ENCODE measurements at regions not wholly inside any gene's neighbourhood (a gene's known extent, or its start where the extent isn't known, plus 50 kb on each side); places are given as distances from the start of the nearest gene placed in this dataset.

- DNase-seq, result no peak
Observed at GRCh38 chr2:43104763-43105162, 121.6 kb downstream of the ZFP36L2 start.

- DNase-seq, result no peak
Observed at GRCh38 chr2:43104106-43104505, 122.3 kb downstream of the ZFP36L2 start.

GRCh38 chr2:43103093-43103404 is 123.4 kb downstream of the ZFP36L2 start:
- no peak for DNase-seq

GRCh38 chr2:43102366-43103092 is 123.9 kb downstream of the ZFP36L2 start:
- no peak for DNase-seq

DNA sequence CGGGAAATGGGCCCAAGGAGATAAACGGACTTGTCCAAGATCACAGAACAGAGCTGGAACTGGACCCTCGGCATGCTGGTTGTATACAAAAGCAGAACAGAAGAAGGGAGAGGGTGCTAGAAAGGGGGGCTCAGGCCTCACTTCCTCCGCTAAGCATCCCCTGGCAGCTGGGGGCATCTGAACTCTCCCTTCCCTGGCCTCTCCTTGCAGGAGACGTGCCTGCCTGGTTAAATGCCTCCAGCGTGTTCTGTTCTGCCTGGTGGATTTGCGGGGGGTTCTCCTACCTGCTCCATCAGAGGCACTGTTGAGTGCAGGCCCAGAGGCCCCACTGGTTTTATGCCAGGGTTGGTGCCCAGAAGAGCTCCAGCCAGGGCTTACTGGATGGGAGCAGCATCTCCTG is 124.7 kb downstream of the ZFP36L2 start:
- DNase-seq, result no peak

GRCh38 chr2:43100883-43101662 is 125.3 kb downstream of the ZFP36L2 start:
- DNase-seq, result peak; percentile 29

GRCh38 chr2:43100362-43100882 is 126.0 kb downstream of the ZFP36L2 start:
- DNase-seq, result no peak

- no peak for DNase-seq
Observed at GRCh38 chr2:43099797-43100196, 126.6 kb downstream of the ZFP36L2 start.

DNA sequence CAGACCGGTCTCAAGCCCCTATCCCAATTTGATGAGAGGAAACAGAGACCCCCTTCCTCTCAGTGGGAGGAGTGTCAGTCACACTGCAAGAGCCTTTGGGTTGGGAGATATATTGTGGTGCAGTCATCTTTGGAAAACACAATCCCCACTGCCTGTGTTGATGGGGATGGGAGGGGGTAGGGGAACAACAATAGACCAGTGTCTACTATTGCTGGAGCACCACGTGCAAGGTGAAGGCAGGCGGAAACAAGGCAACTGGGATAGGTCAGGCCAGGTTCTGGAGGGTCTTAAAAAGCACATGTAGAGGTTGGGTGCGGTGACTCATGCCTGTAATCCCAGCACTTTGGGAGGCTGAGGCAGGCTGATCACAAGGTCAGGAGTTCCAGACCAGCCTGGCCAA is 127.9 kb downstream of the ZFP36L2 start:
- DNase-seq, result no peak

- DNase-seq, result no peak
Observed at GRCh38 chr2:43097644-43098408, 128.6 kb downstream of the ZFP36L2 start.

- DNase-seq, result no peak
Observed at GRCh38 chr2:43095533-43096295, 130.7 kb downstream of the ZFP36L2 start.

DNA sequence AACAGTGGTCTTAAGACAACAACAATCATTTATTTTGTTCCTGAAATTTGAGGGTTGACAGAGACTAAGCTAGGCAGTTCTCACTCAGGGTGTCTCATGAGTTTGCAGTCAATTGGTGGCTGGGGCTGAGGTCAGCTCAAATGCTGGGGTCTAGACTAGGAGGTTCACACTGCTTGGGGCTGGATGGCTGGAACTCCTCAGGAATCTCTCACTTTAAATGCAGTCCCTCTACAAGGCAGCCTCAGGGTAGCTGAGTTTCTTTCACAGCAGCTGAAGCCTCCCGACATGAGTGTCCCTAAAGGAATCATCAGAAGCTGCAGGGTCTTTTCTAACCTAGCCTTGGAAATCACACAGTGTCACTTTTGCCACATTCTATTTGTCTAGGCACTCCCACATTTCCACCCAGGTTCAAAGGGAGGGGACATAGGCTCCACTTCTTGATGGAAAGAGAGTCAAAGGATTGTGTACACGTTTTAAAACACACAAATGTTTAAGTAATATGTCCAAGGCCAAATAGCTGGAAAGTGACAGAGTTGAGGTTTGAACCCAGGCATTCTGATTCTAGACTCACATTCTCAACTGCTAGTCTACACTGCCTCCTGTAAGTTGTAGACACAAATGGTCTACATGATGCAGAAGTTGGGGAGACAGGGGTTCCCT is 133.8 kb downstream of the ZFP36L2 start:
- DNase-seq, result no peak

GRCh38 chr2:43090317-43090716 is 136.1 kb downstream of the ZFP36L2 start:
- no peak for DNase-seq

GRCh38 chr2:43088143-43089073 is 138.0 kb downstream of the ZFP36L2 start:
- no peak for DNase-seq

GRCh38 chr2:43087413-43087812 is 139.0 kb downstream of the ZFP36L2 start:
- no peak for DNase-seq

- DNase-seq, result no peak
Observed at GRCh38 chr2:43086451-43087221, 139.8 kb downstream of the ZFP36L2 start.

DNA sequence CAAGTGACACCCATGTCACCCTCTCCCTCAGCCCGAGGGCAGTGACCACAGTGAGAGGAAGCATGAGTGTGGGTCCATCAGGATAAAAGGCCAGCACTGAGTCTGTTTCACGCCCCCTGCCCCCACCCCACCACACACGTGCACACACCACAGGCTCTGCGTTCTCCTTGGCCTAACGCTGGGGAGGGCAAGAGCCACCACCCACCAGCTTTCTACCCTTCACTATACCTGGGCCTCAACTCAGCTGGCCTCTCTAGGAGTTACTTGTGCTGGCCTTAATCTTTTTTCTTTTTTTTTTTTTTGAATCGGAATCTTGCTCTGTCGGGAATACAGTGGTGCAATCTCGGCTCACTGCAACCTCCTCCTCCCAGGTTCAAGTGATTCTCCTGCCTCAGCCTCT is 140.5 kb downstream of the ZFP36L2 start:
- DNase-seq, result no peak

DNA sequence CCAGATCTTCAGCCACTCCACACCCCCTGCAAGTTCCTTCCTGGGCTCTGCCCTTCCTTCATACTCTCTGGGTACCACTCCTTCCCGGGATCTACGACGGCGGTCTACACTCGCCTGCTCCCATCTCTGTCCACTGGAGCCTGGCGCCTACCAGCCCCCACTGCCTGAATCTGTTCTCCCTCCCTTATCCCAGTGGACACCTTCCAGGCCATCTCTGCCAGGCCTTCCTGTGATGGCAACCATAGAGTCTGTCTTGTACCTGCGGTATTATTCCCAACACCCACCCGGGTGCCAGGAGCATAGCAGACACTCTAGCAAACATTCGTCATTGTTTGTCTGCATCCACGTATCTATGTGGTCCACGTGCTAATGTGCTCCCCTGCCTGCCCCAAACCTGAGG is 140.9 kb downstream of the ZFP36L2 start:
- DNase-seq, result no peak

DNA sequence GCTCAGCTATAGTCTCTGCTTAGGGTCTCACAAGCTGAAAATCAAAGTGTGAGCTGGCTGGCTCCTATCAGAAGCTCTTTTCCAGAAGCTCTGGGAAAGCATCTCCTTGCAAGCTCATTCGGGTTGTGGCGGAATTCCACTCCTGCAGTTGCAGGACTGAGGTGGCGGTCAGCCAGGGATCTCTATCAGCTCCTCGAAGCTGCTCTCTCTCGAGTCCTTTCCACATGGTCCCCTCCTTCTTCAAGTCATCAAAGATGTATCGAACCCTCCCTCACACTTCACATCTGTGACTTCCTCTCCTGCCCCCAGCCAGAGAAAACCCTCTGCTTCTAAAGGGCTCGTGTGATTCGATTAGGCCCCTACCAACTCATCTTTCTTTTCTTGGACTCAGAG is 141.7 kb downstream of the ZFP36L2 start:
- DNase-seq, result no peak

All from NCI-H1092 (cell line).